GM12878 (cell line): ENCODE measurements at regions not wholly inside any gene's neighbourhood (a gene's known extent, or its start where the extent isn't known, plus 50 kb on each side); places are given as distances from the start of the nearest gene placed in this dataset.

Source experiments
- ATAC-seq: fragments of 200-7000 bp; cut with Tn5 transposase; 3 replicates; pipeline ENCODE4 v1.9.1; 2020; ENCODE audit warnings: mild to moderate bottlenecking, moderate library complexity
- BruUV-seq: library from RNA; stranded (reverse); fragments of 400-500 nt; replicated peaks from 2 replicates; lab custom pipeline; 2021; lab: Mats Ljungman, UMichigan
- CTCF ChIA-PET: fragments of 300-600 bp; sonication (Branson Sonifier 250); formaldehyde crosslinking; extraction: SDS; loops from one replicate; lab custom pipeline; 2021; ENCODE audit warnings: inconsistent platforms; lab: Yijun Ruan, JAX
- POLR2A ChIA-PET: fragments of 350-600 bp; formaldehyde crosslinking; extraction: SDS; loops from one replicate; lab custom pipeline; 2021; ENCODE audit warnings: inconsistent platforms; lab: Charles Lee
- RAD21 ChIA-PET: fragments of 300-600 bp; sonication (Branson Sonifier 250); formaldehyde crosslinking; loops from one replicate; lab custom pipeline; 2023; ENCODE audit warnings: antibody characterized with exemption; ENCODE audit not compliant: unreplicated experiment; lab: Charles Lee
- SMC1A ChIA-PET: fragments of 300-600 bp; sonication (Branson Sonifier 250); formaldehyde crosslinking; loops from one replicate; lab custom pipeline; 2023; ENCODE audit not compliant: unreplicated experiment, uncharacterized antibody; lab: Charles Lee
- DNase-seq: peaks from one replicate; pipeline ENCODE4 v3.0.0-alpha.2; 2011; ENCODE audit warnings: low read depth, low spot score
- FAIRE-seq: peaks from 3 replicates; lab custom pipeline; 2011; peaks lifted over from hg19 to GRCh38; lab: Jason Lieb, UNC
- H2AFZ ChIP-seq: 2 replicates; pipeline ENCODE4 v1.6.0; 2011; ENCODE audit warnings: low read depth, low read length, control low read depth; ENCODE audit not compliant: control insufficient read depth
- H3K27ac ChIP-seq: 2 replicates; pipeline ENCODE4 v1.5.1; 2011; ENCODE audit warnings: control low read depth; ENCODE audit not compliant: control insufficient read depth, insufficient read depth
- H3K27me3 ChIP-seq, 2 experiments: replicated peaks in 1 of 2; 2 replicates each; pipeline versions ENCODE4 v1.6.0 to v1.6.1; 2011; ENCODE audit warnings: low read length in 1 of 2; ENCODE audit not compliant: control insufficient read depth in 2 of 2, insufficient read depth in 2 of 2
- H3K36me3 ChIP-seq, 2 experiments: 2 replicates each; pipeline ENCODE4 v1.5.1; 2011; ENCODE audit warnings: low read length in 1 of 2; ENCODE audit not compliant: control insufficient read depth in 2 of 2, insufficient read depth in 2 of 2
- H3K4me1 ChIP-seq: 2 replicates; pipeline ENCODE4 v1.6.1; 2011; ENCODE audit warnings: mild to moderate bottlenecking, low read length, moderate library complexity, mixed read lengths; ENCODE audit not compliant: control insufficient read depth, insufficient read depth
- H3K4me2 ChIP-seq: 2 replicates; pipeline ENCODE4 v1.6.0; 2011; ENCODE audit warnings: control low read depth; ENCODE audit not compliant: control insufficient read depth, insufficient read depth
- H3K4me3 ChIP-seq: fragments of 200-600 bp; sonication (generic); 2 replicates; pipeline ENCODE4 v1.5.1; 2016
- H3K79me2 ChIP-seq: 2 replicates; pipeline ENCODE4 v1.6.0; 2011; ENCODE audit warnings: low read length; ENCODE audit not compliant: control insufficient read depth, insufficient read depth
- H3K9ac ChIP-seq: 2 replicates; pipeline ENCODE4 v1.8.0; 2011; ENCODE audit warnings: low read length, control low read depth, mixed read lengths; ENCODE audit not compliant: control insufficient read depth, insufficient read depth
- H3K9me3 ChIP-seq: replicated peaks from 3 replicates; pipeline ENCODE4 v1.5.1; 2011; ENCODE audit warnings: mild to moderate bottlenecking, low read length; ENCODE audit not compliant: control insufficient read depth, insufficient read depth
- H4K20me1 ChIP-seq: 2 replicates; pipeline ENCODE4 v1.6.0; 2011; ENCODE audit not compliant: control insufficient read depth, insufficient read depth
- CHD1 ChIP-seq: IDR thresholded peaks from 2 replicates; pipeline ENCODE4 v1.6.1; 2012; ENCODE audit warnings: low read depth, low read length, improper control_type of control experiment
- DPF2 ChIP-seq: fragments of 450-650 bp; IDR thresholded peaks from 2 replicates; pipeline ENCODE4 v1.6.1; 2017; ENCODE audit warnings: mild to moderate bottlenecking
- EGR1 ChIP-seq, 2 experiments: IDR thresholded peaks; 1 replicate in 1 of 2; 2 replicates in 1 of 2; pipeline ENCODE4 v1.6.1; 2011 to 2012; ENCODE audit warnings: low read depth in 2 of 2, low read length in 2 of 2, borderline replicate concordance in 1 of 2, mild to moderate bottlenecking in 1 of 2, moderate library complexity in 1 of 2
- MYC ChIP-seq: IDR thresholded peaks from 2 replicates; pipeline ENCODE4 v1.6.1; 2011; ENCODE audit warnings: mild to moderate bottlenecking, low read length, moderate library complexity, inconsistent platforms; ENCODE audit not compliant: insufficient read depth, insufficient replicate concordance, insufficient read length, severe bottlenecking
- POLR2AphosphoS5 ChIP-seq: IDR thresholded peaks from 2 replicates; pipeline ENCODE4 v1.6.1; 2011; ENCODE audit warnings: mild to moderate bottlenecking, low read length, inconsistent platforms
- SIX5 ChIP-seq: IDR thresholded peaks from 2 replicates; pipeline ENCODE4 v1.6.1; 2011; ENCODE audit warnings: mild to moderate bottlenecking, low read depth, low read length, moderate library complexity; ENCODE audit not compliant: severe bottlenecking
- SUZ12 ChIP-seq: fragments of 200-600 bp; sonication (generic); IDR thresholded peaks from one replicate; pipeline ENCODE4 v1.6.1; 2018; ENCODE audit warnings: antibody characterized with exemption, mild to moderate bottlenecking; ENCODE audit not compliant: unreplicated experiment
- TCF3 ChIP-seq: IDR thresholded peaks from 2 replicates; pipeline ENCODE4 v1.6.1; 2012; ENCODE audit warnings: low read depth, mild to moderate bottlenecking, low read length, borderline replicate concordance; ENCODE audit not compliant: insufficient read depth
- WRNIP1 ChIP-seq: IDR thresholded peaks from 2 replicates; pipeline ENCODE4 v1.6.1; 2011; ENCODE audit warnings: low read depth, low read length, improper control_type of control experiment, borderline replicate concordance
- WGBS: methylation state at CpG from one replicate; pipeline ENCODE4 v1.1.6; 2016; ENCODE audit warnings: low lambda C conversion rate; ENCODE audit not compliant: insufficient replicate concordance, insufficient coverage; ENCODE audit errors: missing lambda C conversion rate; 5-methylcytosine and 5-hydroxymethylcytosine counted together
- in situ Hi-C: fragments of 300-500 bp; cut with MboI; formaldehyde crosslinking; loops from 9 replicates; pipeline ENCODE4 v1.14.3; 2018; ENCODE audit warnings: mixed read lengths
- intact Hi-C: fragments of 100-400 bp; cut with micrococcal nuclease; formaldehyde crosslinking; loops from one replicate; pipeline ENCODE4 v1.14.2; 2022; ENCODE audit not compliant: unreplicated experiment
- TF ChIP-seq, protein P1 (sequence below): fragments of 450-650 bp; IDR thresholded peaks from 2 replicates; pipeline ENCODE4 v1.6.1; 2017; ENCODE audit warnings: mild to moderate bottlenecking
- TF ChIP-seq, protein P2 (sequence below): fragments of 450-650 bp; formaldehyde crosslinking; IDR thresholded peaks from 2 replicates; pipeline ENCODE4 v1.5.0; 2022; ENCODE audit warnings: mild to moderate bottlenecking, missing genetic modification characterization
- TF ChIP-seq, protein P3 (sequence below): fragments of 450-650 bp; IDR thresholded peaks from 2 replicates; pipeline ENCODE4 v1.6.1; 2017; ENCODE audit warnings: mild to moderate bottlenecking, moderate library complexity

DNA sequence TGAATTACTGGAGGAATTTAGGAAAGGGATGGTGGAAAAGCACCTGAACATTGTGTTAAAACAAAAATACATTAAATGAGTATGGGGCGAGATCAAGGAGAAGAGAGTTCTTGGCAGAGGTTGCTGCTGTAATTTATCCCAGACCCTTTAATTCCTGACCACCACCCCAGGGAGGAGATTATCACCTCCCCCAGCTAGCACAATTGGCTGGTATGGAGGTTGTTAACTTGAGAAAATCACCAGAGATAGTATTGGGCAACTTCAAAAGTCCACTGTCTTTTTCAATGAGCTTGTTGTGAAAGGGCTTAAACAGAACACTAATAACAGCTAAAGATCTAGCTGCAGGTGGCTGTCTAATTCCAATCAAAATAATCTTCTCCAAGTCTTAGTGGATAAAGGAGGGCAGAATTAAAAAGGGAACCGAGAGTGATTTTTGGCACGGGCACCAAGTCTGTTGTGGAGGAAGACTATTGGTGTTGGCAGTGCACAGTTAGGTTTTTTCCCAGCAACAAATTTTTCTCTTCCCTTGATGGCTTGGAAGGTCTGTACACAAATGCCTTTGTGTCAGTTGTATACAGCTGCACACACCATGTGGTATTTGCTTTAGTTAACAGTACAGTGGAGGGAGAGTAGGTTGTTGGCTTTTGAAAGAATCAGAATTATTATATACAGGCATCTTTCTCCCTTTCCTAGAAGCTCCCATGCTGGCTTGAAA, 289.5 kb downstream of the SLC4A3 start:
- H3K4me3 ChIP-seq: no peak overlapping the region
- no peaks in the 10 kb centered on the region for H4K20me1 ChIP-seq
- ATAC-seq: no peak
- WGBS: 12% methylated on average over 3 of the region's 3 CpGs
- ChIA-PET CTCF (no interaction called here), POLR2A (no interaction called here), SMC1A (no interaction called here), RAD21 (no interaction called here)
- DNase-seq: no peak
- no peak overlapping the region for H3K27ac ChIP-seq
- no TSS peak for BruUV-seq
- H2AFZ ChIP-seq: no peak overlapping the region
- FAIRE-seq: no peak
- no peaks in the 10 kb centered on the region for H3K79me2 ChIP-seq
- TF ChIP-seq SUZ12 (no peak), EGR1 (IDR thresholded peaks at IDR 0.05; ENCODE audit: borderline replicate concordance in 1 of 2, low read depth in 2 of 2, low read length in 2 of 2) (no peak), TCF3 (no peak), CHD1 (no peak), WRNIP1 (no peak), POLR2AphosphoS5 (no peak), DPF2 (no peak), MYC (no peak), SIX5 (no peak)
- TF ChIP-seq, protein P1, sequence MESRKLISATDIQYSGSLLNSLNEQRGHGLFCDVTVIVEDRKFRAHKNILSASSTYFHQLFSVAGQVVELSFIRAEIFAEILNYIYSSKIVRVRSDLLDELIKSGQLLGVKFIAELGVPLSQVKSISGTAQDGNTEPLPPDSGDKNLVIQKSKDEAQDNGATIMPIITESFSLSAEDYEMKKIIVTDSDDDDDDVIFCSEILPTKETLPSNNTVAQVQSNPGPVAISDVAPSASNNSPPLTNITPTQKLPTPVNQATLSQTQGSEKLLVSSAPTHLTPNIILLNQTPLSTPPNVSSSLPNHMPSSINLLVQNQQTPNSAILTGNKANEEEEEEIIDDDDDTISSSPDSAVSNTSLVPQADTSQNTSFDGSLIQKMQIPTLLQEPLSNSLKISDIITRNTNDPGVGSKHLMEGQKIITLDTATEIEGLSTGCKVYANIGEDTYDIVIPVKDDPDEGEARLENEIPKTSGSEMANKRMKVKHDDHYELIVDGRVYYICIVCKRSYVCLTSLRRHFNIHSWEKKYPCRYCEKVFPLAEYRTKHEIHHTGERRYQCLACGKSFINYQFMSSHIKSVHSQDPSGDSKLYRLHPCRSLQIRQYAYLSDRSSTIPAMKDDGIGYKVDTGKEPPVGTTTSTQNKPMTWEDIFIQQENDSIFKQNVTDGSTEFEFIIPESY: no peak
- TF ChIP-seq, protein P2, sequence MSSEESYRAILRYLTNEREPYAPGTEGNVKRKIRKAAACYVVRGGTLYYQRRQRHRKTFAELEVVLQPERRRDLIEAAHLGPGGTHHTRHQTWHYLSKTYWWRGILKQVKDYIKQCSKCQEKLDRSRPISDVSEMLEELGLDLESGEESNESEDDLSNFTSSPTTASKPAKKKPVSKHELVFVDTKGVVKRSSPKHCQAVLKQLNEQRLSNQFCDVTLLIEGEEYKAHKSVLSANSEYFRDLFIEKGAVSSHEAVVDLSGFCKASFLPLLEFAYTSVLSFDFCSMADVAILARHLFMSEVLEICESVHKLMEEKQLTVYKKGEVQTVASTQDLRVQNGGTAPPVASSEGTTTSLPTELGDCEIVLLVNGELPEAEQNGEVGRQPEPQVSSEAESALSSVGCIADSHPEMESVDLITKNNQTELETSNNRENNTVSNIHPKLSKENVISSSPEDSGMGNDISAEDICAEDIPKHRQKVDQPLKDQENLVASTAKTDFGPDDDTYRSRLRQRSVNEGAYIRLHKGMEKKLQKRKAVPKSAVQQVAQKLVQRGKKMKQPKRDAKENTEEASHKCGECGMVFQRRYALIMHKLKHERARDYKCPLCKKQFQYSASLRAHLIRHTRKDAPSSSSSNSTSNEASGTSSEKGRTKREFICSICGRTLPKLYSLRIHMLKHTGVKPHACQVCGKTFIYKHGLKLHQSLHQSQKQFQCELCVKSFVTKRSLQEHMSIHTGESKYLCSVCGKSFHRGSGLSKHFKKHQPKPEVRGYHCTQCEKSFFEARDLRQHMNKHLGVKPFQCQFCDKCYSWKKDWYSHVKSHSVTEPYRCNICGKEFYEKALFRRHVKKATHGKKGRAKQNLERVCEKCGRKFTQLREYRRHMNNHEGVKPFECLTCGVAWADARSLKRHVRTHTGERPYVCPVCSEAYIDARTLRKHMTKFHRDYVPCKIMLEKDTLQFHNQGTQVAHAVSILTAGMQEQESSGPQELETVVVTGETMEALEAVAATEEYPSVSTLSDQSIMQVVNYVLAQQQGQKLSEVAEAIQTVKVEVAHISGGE (CRISPR knock-in tag): no peak
- TF ChIP-seq, protein P3, sequence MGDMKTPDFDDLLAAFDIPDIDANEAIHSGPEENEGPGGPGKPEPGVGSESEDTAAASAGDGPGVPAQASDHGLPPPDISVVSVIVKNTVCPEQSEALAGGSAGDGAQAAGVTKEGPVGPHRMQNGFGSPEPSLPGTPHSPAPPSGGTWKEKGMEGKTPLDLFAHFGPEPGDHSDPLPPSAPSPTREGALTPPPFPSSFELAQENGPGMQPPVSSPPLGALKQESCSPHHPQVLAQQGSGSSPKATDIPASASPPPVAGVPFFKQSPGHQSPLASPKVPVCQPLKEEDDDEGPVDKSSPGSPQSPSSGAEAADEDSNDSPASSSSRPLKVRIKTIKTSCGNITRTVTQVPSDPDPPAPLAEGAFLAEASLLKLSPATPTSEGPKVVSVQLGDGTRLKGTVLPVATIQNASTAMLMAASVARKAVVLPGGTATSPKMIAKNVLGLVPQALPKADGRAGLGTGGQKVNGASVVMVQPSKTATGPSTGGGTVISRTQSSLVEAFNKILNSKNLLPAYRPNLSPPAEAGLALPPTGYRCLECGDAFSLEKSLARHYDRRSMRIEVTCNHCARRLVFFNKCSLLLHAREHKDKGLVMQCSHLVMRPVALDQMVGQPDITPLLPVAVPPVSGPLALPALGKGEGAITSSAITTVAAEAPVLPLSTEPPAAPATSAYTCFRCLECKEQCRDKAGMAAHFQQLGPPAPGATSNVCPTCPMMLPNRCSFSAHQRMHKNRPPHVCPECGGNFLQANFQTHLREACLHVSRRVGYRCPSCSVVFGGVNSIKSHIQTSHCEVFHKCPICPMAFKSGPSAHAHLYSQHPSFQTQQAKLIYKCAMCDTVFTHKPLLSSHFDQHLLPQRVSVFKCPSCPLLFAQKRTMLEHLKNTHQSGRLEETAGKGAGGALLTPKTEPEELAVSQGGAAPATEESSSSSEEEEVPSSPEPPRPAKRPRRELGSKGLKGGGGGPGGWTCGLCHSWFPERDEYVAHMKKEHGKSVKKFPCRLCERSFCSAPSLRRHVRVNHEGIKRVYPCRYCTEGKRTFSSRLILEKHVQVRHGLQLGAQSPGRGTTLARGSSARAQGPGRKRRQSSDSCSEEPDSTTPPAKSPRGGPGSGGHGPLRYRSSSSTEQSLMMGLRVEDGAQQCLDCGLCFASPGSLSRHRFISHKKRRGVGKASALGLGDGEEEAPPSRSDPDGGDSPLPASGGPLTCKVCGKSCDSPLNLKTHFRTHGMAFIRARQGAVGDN: no peak
- no peak overlapping the region for H3K4me2 ChIP-seq
- no peaks in the 10 kb centered on the region for H3K27me3 ChIP-seq
- no peak overlapping the region for H3K9ac ChIP-seq
- H3K36me3 ChIP-seq: no peaks in the 10 kb centered on the region
- no peaks in the 10 kb centered on the region for H3K9me3 ChIP-seq
- H3K4me1 ChIP-seq: no peaks in the 10 kb centered on the region
- intact Hi-C loops (no loop called here), in situ Hi-C loops (no loop called here)
